ENCODE measurements at regions not wholly inside any gene's neighbourhood (a gene's known extent, or its start where the extent isn't known, plus 50 kb on each side); places are given as distances from the start of the nearest gene placed in this dataset.
"Not testable (repeated sequence)": the region's sequence is repeated elsewhere in the genome, so short reads cannot be mapped to it uniquely, and the experiment has no call there.

GRCh38 chr2:39932198-39932597 is 153.1 kb upstream of the THUMPD2 start:
- in situ Hi-C loops (cut with MboI; ENCODE audit: low sequenced_read_pairs), result no loop called here

DNA sequence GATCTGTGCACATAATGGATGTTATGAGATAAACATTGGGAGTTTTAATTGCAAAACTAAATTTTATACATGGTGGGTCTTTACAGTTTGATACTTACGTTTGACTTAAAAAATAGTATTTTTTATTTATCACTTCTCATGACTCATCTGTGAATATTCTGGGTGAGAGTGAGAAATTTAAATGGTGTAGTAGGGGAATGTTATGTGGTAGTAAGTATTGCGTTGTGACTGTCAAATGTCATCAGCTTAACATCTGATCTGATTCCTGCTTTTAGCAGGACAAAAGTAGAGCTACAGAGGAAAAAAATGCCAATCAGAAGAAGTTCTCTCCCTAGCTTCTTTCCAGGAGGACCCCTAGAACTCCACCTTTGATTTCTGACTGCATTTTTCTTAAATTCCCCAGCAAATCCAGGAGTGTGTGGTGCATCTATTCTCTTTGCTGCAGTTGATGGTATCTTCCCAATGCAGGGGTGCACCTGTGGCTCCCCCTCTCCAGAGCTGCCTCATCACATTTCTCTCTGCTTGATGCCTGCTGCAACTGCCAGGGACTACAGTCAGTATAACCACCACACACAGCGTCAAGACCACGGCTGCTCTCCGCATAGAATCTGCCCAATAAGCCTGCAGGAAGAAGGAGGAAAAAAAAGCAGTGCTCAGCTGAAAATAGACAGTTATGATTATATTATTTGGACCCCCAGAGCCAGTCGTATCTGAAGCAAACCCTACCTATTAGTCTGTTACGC is 151.3 kb upstream of the THUMPD2 start:
- in situ Hi-C loops (cut with MboI; ENCODE audit: low sequenced_read_pairs), result no loop called here

- in situ Hi-C loops (cut with MboI; ENCODE audit: low sequenced_read_pairs), result no loop called here
Observed at GRCh38 chr2:39929531-39929930, 150.5 kb upstream of the THUMPD2 start.

GRCh38 chr2:39925312-39925711 is 146.3 kb upstream of the THUMPD2 start:
- in situ Hi-C loops (cut with MboI; ENCODE audit: low sequenced_read_pairs), result no loop called here

DNA sequence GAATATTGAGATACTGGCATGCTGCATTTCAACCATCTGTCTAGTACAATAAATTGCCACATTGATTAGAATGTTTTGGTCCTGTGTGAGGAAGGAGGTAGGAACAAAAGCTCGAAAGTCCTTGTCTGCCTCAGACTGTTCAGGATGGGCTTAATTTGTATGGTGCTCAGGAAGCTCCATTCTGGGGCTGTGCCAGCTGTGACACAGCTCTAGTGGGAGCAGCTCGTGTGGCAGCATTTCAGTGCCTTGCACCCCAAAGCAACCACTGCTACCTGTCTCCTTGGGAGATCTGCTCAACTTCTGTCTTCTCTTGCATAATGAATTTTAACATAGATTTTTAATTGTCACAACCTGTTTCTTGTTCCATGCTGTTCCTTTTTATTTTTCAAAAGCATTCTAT is 144.4 kb upstream of the THUMPD2 start:
- in situ Hi-C loops (cut with MboI; ENCODE audit: low sequenced_read_pairs), result loop anchor here (25.0 kb wide), 3 partner anchors 314 to 814 kb away; no protein-coding TSS in a partner anchor

GRCh38 chr2:39922679-39923405 is 143.8 kb upstream of the THUMPD2 start:
- in situ Hi-C loops (cut with MboI; ENCODE audit: low sequenced_read_pairs), result loop anchor here (25.0 kb wide), 3 partner anchors 314 to 814 kb away; no protein-coding TSS in a partner anchor

- in situ Hi-C loops (cut with MboI; ENCODE audit: low sequenced_read_pairs), result loop anchor here (25.0 kb wide), 3 partner anchors 317 to 817 kb away; no protein-coding TSS in a partner anchor
Observed at GRCh38 chr2:39920307-39920801, 141.3 kb upstream of the THUMPD2 start.

- in situ Hi-C loops (cut with MboI; ENCODE audit: low sequenced_read_pairs), result loop anchor here (25.0 kb wide), 3 partner anchors 318 to 818 kb away; no protein-coding TSS in a partner anchor
Observed at GRCh38 chr2:39919511-39920306, 140.7 kb upstream of the THUMPD2 start.

DNA sequence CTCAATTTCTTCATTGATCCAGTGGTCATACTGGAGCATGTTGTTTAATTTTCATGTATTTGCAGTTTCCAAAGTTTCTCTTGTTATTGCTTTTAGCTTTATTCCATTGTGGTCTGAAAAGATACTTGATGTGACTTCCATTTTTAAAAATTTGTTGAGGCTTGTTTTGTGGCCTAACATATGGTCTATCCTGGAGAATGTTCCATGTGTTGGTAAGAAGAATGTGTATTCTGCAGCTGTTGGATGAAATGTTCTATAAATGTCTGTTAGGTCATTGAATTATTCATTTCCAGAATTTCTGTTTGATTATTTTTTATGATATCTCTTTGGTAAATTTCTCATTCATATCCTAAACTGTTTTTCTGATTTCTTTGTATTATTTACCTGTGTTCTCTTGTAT is 139.8 kb upstream of the THUMPD2 start:
- in situ Hi-C loops (cut with MboI; ENCODE audit: low sequenced_read_pairs), result loop anchor here (25.0 kb wide), 3 partner anchors 318 to 818 kb away; no protein-coding TSS in a partner anchor

DNA sequence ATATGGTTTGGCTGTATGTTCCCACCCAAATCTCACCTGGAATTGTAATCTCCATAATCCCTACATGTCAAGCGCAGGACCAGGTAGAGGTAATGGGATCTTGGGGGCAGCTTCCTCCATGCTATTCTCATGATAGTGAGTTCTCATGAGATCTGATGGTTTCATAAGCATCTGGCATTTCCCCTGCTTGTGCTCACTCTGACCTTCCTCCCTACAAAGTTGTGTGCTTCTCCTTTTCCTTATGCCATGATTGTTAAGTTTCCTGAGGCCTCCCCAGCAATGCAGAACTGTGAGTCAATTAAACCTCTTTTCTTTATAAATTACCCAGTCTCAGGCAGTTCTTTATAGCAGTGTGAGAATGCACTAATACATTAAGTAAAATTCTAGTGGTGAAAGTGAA is 138.3 kb upstream of the THUMPD2 start:
- in situ Hi-C loops (cut with MboI; ENCODE audit: low sequenced_read_pairs), result loop anchor here (25.0 kb wide), 3 partner anchors 320 to 820 kb away; no protein-coding TSS in a partner anchor

GRCh38 chr2:39914949-39915348 is 135.9 kb upstream of the THUMPD2 start:
- in situ Hi-C loops (cut with MboI; ENCODE audit: low sequenced_read_pairs), result loop anchor here (25.0 kb wide), 3 partner anchors 322 to 822 kb away; no protein-coding TSS in a partner anchor

GRCh38 chr2:39913648-39914461 is 134.8 kb upstream of the THUMPD2 start:
- in situ Hi-C loops (cut with MboI; ENCODE audit: low sequenced_read_pairs), result loop anchor here (25.0 kb wide), 3 partner anchors 323 to 823 kb away; no protein-coding TSS in a partner anchor

DNA sequence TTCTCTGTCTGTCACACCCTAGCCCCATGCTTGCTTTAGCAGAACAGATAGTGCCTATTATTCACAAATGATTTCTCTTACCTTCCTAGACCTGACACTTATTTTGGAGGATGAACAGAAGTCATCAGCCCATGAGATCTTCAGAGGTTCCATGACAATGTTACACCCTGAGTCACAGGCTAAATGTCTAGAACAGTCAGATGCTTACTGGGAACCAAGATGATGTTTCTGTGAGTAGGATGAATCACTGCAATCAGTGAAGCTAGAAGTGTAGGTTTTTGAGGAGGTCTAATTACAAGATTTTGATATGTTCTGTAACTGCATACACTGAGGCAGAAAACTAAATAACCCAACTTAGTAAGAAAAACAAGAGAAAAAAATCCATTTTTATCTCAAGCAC is 123.0 kb upstream of the THUMPD2 start:
- in situ Hi-C loops (cut with MboI; ENCODE audit: low sequenced_read_pairs), result loop anchor here (25.0 kb wide), 3 partner anchors 335 to 835 kb away; no protein-coding TSS in a partner anchor

DNA sequence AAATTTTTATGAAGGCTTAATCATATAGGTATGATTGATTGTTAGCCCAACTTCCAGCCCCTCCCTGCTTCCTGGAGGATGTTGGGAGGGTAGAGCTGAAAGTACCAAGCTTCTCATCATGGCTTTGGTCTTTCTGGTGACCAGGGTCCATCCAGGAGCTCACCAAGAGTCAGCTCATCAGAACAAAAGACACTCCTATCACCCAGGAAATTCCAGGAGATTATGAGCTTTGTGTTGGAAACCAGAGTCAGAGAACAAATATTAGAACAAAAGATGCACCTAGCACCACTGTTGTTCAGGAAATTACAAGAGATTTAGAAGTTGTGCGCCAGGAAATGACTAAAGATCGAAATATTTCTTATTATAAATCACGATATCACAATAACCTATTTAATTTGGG is 119.9 kb upstream of the THUMPD2 start:
- in situ Hi-C loops (cut with MboI; ENCODE audit: low sequenced_read_pairs), result no loop called here

- in situ Hi-C loops (cut with MboI; ENCODE audit: low sequenced_read_pairs), result no loop called here
Observed at GRCh38 chr2:39897273-39897672, 118.2 kb upstream of the THUMPD2 start.

DNA sequence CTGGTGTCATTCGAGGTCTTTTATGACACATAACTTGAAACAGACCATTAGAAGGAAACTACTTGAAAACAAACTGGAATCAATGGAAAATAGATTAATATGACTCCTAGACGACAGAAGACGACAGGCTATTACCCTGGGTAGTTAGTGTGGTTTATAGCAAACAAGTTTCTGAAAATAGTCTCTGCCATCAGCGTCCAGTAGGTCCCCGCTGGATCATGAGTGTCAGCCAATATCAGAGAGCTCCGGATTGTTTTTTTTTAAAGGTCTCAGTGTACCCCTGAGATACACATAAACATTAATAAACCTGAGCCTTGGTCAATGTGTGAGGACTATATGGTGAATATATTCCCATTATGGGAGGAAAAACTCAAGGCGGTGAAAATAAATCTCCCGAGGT is 115.0 kb upstream of the THUMPD2 start:
- in situ Hi-C loops (cut with MboI; ENCODE audit: low sequenced_read_pairs), result no loop called here

GRCh38 chr2:39893616-39894015 is 114.6 kb upstream of the THUMPD2 start:
- in situ Hi-C loops (cut with MboI; ENCODE audit: low sequenced_read_pairs), result no loop called here

GRCh38 chr2:39881948-39882347 is 102.9 kb upstream of the THUMPD2 start:
- in situ Hi-C loops (cut with MboI; ENCODE audit: low sequenced_read_pairs), result no loop called here

DNA sequence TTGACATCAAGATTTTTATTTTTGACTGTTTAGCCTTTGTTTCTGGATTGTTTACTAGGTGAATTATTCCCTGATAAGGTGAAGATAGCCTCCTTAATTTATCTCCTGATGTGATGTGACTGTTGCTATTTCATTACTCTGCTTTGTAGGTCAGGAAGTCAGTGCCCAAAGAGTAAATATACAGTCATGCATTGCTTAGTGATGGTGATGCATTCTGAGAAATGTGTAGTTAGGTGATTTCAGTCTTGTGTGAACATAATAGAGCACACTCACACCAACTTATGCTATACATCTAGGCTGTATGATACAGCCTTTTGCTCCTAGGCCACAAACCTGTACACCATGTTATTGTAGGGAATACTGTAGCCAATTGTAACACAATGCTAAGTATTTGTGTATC is 102.4 kb upstream of the THUMPD2 start:
- in situ Hi-C loops (cut with MboI; ENCODE audit: low sequenced_read_pairs), result no loop called here

GRCh38 chr2:39879001-39879400 is 99.9 kb upstream of the THUMPD2 start:
- in situ Hi-C loops (cut with MboI; ENCODE audit: low sequenced_read_pairs), result not testable (repeated sequence)
